B cell (primary cell): ENCODE measurements at regions not wholly inside any gene's neighbourhood (a gene's known extent, or its start where the extent isn't known, plus 50 kb on each side); places are given as distances from the start of the nearest gene placed in this dataset. TPM values are rescaled to one million over a fixed set of nuclear protein-coding genes. Genes with fewer than 3 reads are reported as not detected.

Experiments used
- ATAC-seq: fragments of 200-7000 bp; cut with Tn5 transposase; one replicate; pipeline ENCODE4 v1.10.0; 2021; ENCODE audit warnings: low read depth, mild to moderate bottlenecking, moderate number of reproducible peaks, moderate library complexity
- CTCF ChIA-PET: fragments of 350-600 bp; sonication (Branson Sonifier 250); formaldehyde crosslinking; loops from one replicate; lab custom pipeline; 2021; ENCODE audit warnings: antibody characterized with exemption, inconsistent platforms; lab: Charles Lee
- POLR2A ChIA-PET: fragments of 350-600 bp; sonication (Branson Sonifier 250); formaldehyde crosslinking; loops from one replicate; lab custom pipeline; 2021; ENCODE audit warnings: antibody characterized with exemption; lab: Charles Lee
- DNase-seq: peaks from one replicate; pipeline ENCODE4 v3.0.0; 2013
- H2AFZ ChIP-seq: 2 replicates; pipeline ENCODE4 v1.6.1; 2012; ENCODE audit warnings: mild to moderate bottlenecking, low read depth, low read length; ENCODE audit not compliant: insufficient read depth, poor library complexity, severe bottlenecking
- H3K27ac ChIP-seq, 2 donors: 1 replicate in 1 of 2; 2 replicates in 1 of 2; pipeline ENCODE4 v1.5.1; 2012 to 2013; ENCODE audit warnings: low read length in 2 of 2, mild to moderate bottlenecking in 2 of 2, moderate library complexity in 1 of 2
- H3K27me3 ChIP-seq, 4 experiments: fragments of 200-600 bp in 1 of 4; sonication (generic) in 1 of 4; replicated peaks in 1 of 4; 1 replicate in 2 of 4; 2 replicates in 2 of 4; pipeline versions ENCODE4 v1.6.1 to v1.7.0; 2013 to 2016; ENCODE audit warnings: low read length in 3 of 4, mild to moderate bottlenecking in 2 of 4, mixed read lengths in 1 of 4, moderate library complexity in 1 of 4; ENCODE audit not compliant: insufficient read depth in 4 of 4, control insufficient read depth in 3 of 4; ENCODE audit errors: control extremely low read depth in 1 of 4
- H3K36me3 ChIP-seq, 2 experiments: replicated peaks in 1 of 2; 1 replicate in 1 of 2; 2 replicates in 1 of 2; pipeline versions ENCODE4 v1.6.1 to v1.7.1; 2013; ENCODE audit warnings: low read length in 1 of 2; ENCODE audit not compliant: insufficient read depth in 2 of 2, control insufficient read depth in 1 of 2; ENCODE audit errors: control extremely low read depth in 1 of 2, extremely low read depth in 1 of 2
- H3K4me1 ChIP-seq, 2 donors: fragments of 200-600 bp in 1 of 2; sonication (generic) in 1 of 2; 1 replicate in 1 of 2; 2 replicates in 1 of 2; pipeline versions ENCODE4 v1.5.1 to v1.6.1; 2013 to 2017; ENCODE audit warnings: low read length in 2 of 2; ENCODE audit not compliant: control insufficient read depth in 2 of 2, insufficient read depth in 2 of 2
- H3K4me2 ChIP-seq: replicated peaks from 2 replicates; pipeline ENCODE3; 2012; ENCODE audit warnings: mild to moderate bottlenecking, low read depth, low read length; ENCODE audit not compliant: poor library complexity, severe bottlenecking
- H3K4me3 ChIP-seq, 5 experiments: fragments of 200-600 bp in 1 of 5; sonication (generic) in 1 of 5; 1 replicate in 3 of 5; 2 replicates in 2 of 5; pipeline versions ENCODE4 v1.5.1 to v1.7.0; 2011 to 2016; ENCODE audit warnings: low read length in 4 of 5, mild to moderate bottlenecking in 4 of 5, low read depth in 2 of 5, control low read depth in 1 of 5, moderate library complexity in 1 of 5; ENCODE audit not compliant: insufficient read depth in 1 of 5; ENCODE audit errors: control extremely low read depth in 1 of 5, extremely low read depth in 1 of 5
- H3K79me2 ChIP-seq: fragments of 200-600 bp; sonication (generic); one replicate; pipeline ENCODE4 v1.6.0; 2016; ENCODE audit warnings: low read length; ENCODE audit not compliant: control insufficient read depth, insufficient read depth
- H3K9ac ChIP-seq: fragments of 200-600 bp; sonication (generic); 2 replicates; pipeline ENCODE4 v1.6.1; 2017; ENCODE audit warnings: mild to moderate bottlenecking, low read length, moderate library complexity
- H3K9me3 ChIP-seq, 3 donors: one replicate each; pipeline versions ENCODE4 v1.6.1 to v1.7.1; 2013; ENCODE audit warnings: low read length in 2 of 3; ENCODE audit not compliant: control insufficient read depth in 2 of 3, insufficient read depth in 1 of 3; ENCODE audit errors: control extremely low read depth in 1 of 3
- H4K20me1 ChIP-seq: 2 replicates; pipeline ENCODE4 v1.6.0; 2012; ENCODE audit warnings: mild to moderate bottlenecking, low read length; ENCODE audit not compliant: insufficient read depth, control insufficient read depth, poor library complexity, severe bottlenecking
- H3K27ac Mint-ChIP-seq: one replicate; pipeline ENCODE4 v1.8.0; 2021; ENCODE audit warnings: mixed read lengths
- H3K27me3 Mint-ChIP-seq: one replicate; pipeline ENCODE4 v1.8.0; 2021; ENCODE audit warnings: mixed read lengths
- H3K4me1 Mint-ChIP-seq: one replicate; pipeline ENCODE4 v1.8.0; 2021; ENCODE audit warnings: mixed read lengths
- H3K4me3 Mint-ChIP-seq: one replicate; pipeline ENCODE4 v1.8.0; 2021; ENCODE audit warnings: mixed read lengths
- H3K9me3 Mint-ChIP-seq: one replicate; pipeline ENCODE4 v1.8.0; 2022; ENCODE audit warnings: mixed read lengths; ENCODE audit not compliant: insufficient read depth
- CTCF ChIP-seq: fragments of 200-600 bp; IDR thresholded peaks from one replicate; pipeline ENCODE4 v1.8.0; 2022; ENCODE audit warnings: antibody characterized with exemption, mild to moderate bottlenecking
- EZH2 ChIP-seq: IDR thresholded peaks from 2 replicates; pipeline ENCODE4 v1.6.1; 2012; ENCODE audit warnings: borderline replicate concordance, low read depth, mild to moderate bottlenecking, moderate library complexity, low read length; ENCODE audit not compliant: insufficient read depth, poor library complexity, severe bottlenecking
- intact Hi-C: fragments of 100-400 bp; cut with micrococcal nuclease; formaldehyde crosslinking; loops from one replicate; pipeline ENCODE4 v1.10.0; 2022
- small RNA-seq: library from RNA; depleted of rRNA; stranded (forward); fragments of <200 nt; gene quantifications from one replicate; pipeline ENCODE3, GENCODE V24; 2012; ENCODE audit warnings: low replicate concordance, low read depth; ENCODE audit not compliant: insufficient read length

GRCh38 chr12:29088611-29089219, 60.4 kb upstream of the FAR2 start:
- Histone ChIP-seq H3K4me2 (no peak overlapping the region), H3K9me3 (peaks cover 0 to 8% (median 0%) of the 10 kb centered on the region in 3 donors), H4K20me1 (no peaks in the 10 kb centered on the region), H3K27ac (no peak overlapping the region), H3K9ac (no peak overlapping the region), H3K36me3 (no peaks in the 10 kb centered on the region), H3K4me1 (no peaks in the 10 kb centered on the region), H2AFZ (no peak overlapping the region), H3K4me3 (no peak overlapping the region), H3K79me2 (no peaks in the 10 kb centered on the region), H3K27me3 (no peaks in the 10 kb centered on the region)
- Mint-ChIP-seq H3K27ac (no peak overlapping the region), H3K9me3 (no peaks in the 10 kb centered on the region), H3K4me1 (no peaks in the 10 kb centered on the region), H3K27me3 (peaks cover 13% of the 10 kb centered on the region), H3K4me3 (no peak overlapping the region)
- CTCF ChIA-PET, result interaction anchor here (0.9 to 3.7 kb wide), 2 partner anchors 11 to 229 kb away, joined by 3 to 14 read pairs; no protein-coding TSS in a partner anchor
- intact Hi-C loops, result loop anchor here (5.0 kb wide), 1 partner anchor 229 kb away; no protein-coding TSS in a partner anchor
- TF ChIP-seq EZH2 (no peak), CTCF (no peak)
- ATAC-seq (no peak), DNase-seq (no peak)
- POLR2A ChIA-PET, result no interaction called here

Small RNAs in the stretch of these regions (small RNA-seq; reads per million reads assigned to genes)
- not detected for gene AC024255.1
